ENCODE measurements at regions not wholly inside any gene's neighbourhood (a gene's known extent, or its start where the extent isn't known, plus 50 kb on each side); places are given as distances from the start of the nearest gene placed in this dataset.

DNA sequence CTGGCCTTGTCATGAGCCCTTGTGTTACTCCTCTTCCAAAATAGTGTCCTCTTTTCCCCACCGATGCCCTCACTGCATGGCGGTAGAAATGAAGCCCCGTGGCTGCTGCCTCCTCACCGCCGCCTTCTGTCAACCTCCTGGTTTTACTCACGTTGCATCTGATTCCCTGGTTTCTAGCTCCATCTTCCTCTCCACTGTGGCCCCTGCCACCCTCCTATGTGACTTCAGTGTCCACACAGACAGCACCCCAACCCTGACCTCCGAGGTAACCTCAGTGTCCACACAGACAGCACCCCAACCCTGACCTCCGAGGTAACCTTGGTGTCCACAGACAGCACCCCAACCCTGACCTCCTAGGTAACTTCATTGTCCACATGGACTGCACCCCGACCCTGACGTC is 122.8 kb upstream of the THBS2 start:
- H3K4me3 ChIP-seq (ENCODE audit: low read depth, low read length) = no peak overlapping the region
- no peak for DNase-seq
- TF ChIP-seq, protein P1, sequence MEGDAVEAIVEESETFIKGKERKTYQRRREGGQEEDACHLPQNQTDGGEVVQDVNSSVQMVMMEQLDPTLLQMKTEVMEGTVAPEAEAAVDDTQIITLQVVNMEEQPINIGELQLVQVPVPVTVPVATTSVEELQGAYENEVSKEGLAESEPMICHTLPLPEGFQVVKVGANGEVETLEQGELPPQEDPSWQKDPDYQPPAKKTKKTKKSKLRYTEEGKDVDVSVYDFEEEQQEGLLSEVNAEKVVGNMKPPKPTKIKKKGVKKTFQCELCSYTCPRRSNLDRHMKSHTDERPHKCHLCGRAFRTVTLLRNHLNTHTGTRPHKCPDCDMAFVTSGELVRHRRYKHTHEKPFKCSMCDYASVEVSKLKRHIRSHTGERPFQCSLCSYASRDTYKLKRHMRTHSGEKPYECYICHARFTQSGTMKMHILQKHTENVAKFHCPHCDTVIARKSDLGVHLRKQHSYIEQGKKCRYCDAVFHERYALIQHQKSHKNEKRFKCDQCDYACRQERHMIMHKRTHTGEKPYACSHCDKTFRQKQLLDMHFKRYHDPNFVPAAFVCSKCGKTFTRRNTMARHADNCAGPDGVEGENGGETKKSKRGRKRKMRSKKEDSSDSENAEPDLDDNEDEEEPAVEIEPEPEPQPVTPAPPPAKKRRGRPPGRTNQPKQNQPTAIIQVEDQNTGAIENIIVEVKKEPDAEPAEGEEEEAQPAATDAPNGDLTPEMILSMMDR (IDR thresholded peaks at IDR 0.05; ENCODE audit: low read depth, low read length) = no peak
- H3K36me3 ChIP-seq = no peaks in the 10 kb centered on the region
- H3K27me3 ChIP-seq (ENCODE audit: insufficient read depth, low read depth, severe bottlenecking) = no peaks in the 10 kb centered on the region
- no peak overlapping the region for H3K27ac ChIP-seq
- peaks cover 6% of the 10 kb centered on the region for H3K9me3 ChIP-seq (ENCODE audit: severe bottlenecking)

DNA sequence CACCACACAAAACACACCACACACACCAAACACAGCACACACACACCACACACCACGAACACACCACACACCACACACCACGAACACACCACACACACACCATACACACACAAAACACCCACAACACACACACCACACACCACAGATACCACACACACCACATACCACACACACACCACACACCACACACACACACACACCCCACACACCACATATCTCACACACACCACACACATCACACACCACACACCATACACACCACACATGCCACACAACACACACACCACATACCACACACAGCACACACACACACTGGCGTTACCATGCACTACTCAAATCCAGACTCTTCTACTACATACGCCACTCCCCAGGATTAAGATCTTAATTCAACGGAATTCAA is 118.9 kb upstream of the THBS2 start:
- H3K27ac ChIP-seq = no peak overlapping the region
- H3K9me3 ChIP-seq (ENCODE audit: severe bottlenecking) = peaks cover 6% of the 10 kb centered on the region

DNA sequence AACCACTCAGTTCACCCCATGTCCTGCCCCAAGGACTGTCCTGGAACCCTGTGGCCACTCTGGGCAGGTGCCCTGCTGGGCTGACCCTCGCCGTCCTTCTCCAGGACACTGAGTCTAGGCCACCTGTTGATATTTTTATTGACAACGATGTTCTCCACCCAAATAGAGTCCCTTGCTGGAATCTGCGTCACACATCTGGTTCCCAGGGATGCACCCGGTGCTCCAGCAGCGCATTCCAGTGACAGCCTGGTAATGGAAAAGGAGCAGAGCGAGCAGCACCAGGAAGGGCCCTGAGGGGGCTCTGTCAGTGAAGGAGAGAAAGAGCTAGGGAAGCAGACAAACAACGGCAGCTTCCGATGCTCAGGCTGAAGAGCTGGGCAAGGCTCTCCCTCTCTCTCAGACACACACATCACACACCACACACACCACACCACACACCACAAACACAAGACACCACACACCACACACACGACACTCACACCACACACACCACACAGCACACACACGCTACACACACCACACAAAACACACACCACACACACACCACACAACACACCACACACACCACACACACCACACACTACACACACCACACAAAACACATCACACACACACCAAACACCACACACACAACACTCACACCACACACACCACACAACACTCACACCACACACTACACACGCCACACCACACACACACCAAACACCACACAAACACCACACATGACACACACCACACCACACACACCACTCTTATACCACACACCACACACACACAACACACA is 117.9 kb upstream of the THBS2 start:
- TF ChIP-seq, protein P1 (IDR thresholded peaks at IDR 0.05; ENCODE audit: low read depth, low read length) = no peak
- H3K9me3 ChIP-seq (ENCODE audit: severe bottlenecking) = peaks cover 8% of the 10 kb centered on the region
- H3K27ac ChIP-seq = no peak overlapping the region
- H3K27me3 ChIP-seq (ENCODE audit: insufficient read depth, low read depth, severe bottlenecking) = no peaks in the 10 kb centered on the region
- no peak for DNase-seq
- no peaks in the 10 kb centered on the region for H3K36me3 ChIP-seq
- no peak overlapping the region for H3K4me3 ChIP-seq (ENCODE audit: low read depth, low read length)

More for the DNA sequence above, 118.9 kb upstream of the THBS2 start:
- Histone ChIP-seq H3K27me3 (ENCODE audit: insufficient read depth, low read depth, severe bottlenecking) (no peaks in the 10 kb centered on the region), H3K4me3 (ENCODE audit: low read depth, low read length) (no peak overlapping the region), H3K36me3 (no peaks in the 10 kb centered on the region)
- no peak for DNase-seq
- TF ChIP-seq, protein P1 (IDR thresholded peaks at IDR 0.05; ENCODE audit: low read depth, low read length) = no peak

DNA sequence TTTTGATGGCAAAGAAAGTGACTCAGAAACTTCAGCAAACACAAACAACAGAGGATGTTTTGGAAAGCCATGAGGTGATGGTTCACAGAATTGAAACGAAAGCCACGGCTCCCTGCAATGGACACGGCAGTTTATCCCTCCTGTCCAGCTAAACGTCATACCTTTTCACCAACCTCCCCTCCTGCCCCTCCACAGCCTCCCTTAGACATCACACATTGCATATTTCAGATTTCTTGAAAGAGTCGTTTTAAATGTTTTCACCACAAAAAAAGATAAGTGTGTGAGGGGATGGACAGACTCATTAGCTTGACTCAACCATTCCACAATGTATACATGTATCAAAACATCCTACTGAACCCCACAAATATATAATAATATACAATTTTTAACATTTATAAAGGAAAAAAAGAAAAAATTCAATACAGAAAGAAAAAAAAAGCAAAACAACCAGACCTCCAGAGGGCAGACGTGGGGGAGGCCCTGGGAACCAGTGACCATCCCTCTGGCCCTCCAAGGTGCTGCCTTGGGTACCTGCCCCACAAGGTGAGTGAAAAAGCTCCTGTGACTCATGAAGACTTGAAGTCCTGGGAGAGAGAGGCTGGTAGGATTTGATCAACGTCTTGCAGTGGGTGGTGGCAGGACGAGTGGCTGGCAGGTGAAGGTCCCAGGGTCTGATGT is 117.2 kb upstream of the THBS2 start:
- no peaks in the 10 kb centered on the region for H3K27me3 ChIP-seq (ENCODE audit: insufficient read depth, low read depth, severe bottlenecking)
- no peaks in the 10 kb centered on the region for H3K36me3 ChIP-seq
- H3K27ac ChIP-seq = no peak overlapping the region
- H3K9me3 ChIP-seq (ENCODE audit: severe bottlenecking) = peaks cover 5% of the 10 kb centered on the region
- no peak for DNase-seq
- TF ChIP-seq, protein P1 (IDR thresholded peaks at IDR 0.05; ENCODE audit: low read depth, low read length) = no peak
- no peak overlapping the region for H3K4me3 ChIP-seq (ENCODE audit: low read depth, low read length)

DNA sequence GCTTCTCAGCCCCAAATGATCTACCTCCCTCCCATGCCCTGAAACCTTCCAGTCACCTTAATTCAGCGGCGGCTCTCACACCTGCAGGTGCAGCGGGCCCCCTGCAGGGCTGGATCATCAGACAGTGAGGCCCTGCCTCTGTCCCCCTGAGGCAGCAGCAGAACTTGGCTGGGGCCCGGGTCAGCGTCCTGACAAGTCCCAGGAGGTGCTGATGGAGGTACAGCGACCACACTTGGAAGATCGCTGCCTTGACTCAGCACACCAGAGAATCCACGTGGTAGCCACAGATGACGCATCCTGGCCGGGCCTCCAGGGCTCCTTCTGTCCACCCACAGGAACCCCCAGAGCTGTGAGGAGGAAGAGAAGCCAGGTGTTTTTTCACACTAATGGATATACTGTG is 116.4 kb upstream of the THBS2 start:
- Histone ChIP-seq H3K4me3 (ENCODE audit: low read depth, low read length) (no peak overlapping the region), H3K9me3 (ENCODE audit: severe bottlenecking) (peaks cover 2% of the 10 kb centered on the region), H3K36me3 (no peaks in the 10 kb centered on the region), H3K27ac (no peak overlapping the region), H3K27me3 (ENCODE audit: insufficient read depth, low read depth, severe bottlenecking) (no peaks in the 10 kb centered on the region)
- DNase-seq = no peak
- TF ChIP-seq, protein P1 (IDR thresholded peaks at IDR 0.05; ENCODE audit: low read depth, low read length) = no peak
